NOMO-1 (cell line): ENCODE measurements at regions not wholly inside any gene's neighbourhood (a gene's known extent, or its start where the extent isn't known, plus 50 kb on each side); places are given as distances from the start of the nearest gene placed in this dataset.
A peak's percentile ranks its signal among the peaks of the same experiment; 100 is the strongest.

Experiments
- DNase-seq, 2 experiments: peaks; one replicate each; lab custom pipeline; 2025; ENCODE audit not compliant: unreplicated experiment in 2 of 2; lab: John Stamatoyannopoulos, UW

GRCh38 chr5:159420940-159421339, 90.7 kb upstream of the IL12B start:
- no peak for DNase-seq

DNA sequence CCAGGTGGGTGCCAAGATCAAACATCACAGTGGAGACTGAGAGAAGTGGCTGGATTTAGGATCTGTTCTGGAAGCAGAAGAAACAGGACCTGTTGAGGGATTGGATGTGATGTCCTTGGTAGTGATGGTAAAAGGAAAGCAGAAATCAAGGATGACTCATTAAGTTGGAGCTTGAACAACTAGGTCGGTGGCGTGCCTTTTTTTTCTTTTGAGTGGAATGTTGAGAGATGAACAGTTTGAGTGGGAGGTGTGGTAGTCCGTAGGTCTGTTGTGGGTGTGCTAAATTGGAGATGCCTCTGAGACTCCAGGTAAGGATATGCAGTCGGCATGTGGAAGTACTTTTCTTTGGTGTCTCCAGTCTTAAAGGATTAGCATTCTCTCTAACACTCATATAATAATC, 92.1 kb upstream of the IL12B start:
- no peak for DNase-seq

DNA sequence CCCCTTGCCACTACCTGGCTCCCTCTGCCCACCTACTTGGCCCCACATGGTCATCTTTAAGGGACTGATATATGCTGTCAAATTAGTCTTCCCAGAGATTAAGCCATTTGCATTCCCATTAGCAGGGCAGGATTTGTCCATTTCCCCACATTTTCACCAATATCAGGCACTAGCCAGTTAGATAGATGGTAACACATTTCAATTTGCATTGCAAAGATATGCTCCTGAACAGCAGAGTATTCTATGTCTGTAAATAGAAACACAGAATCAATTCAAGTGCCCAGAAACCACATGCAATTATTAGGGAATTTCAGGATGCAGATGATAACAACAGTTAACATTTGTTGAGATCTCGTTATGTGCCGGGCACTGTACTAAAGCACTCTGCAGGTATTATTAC, 92.6 kb upstream of the IL12B start:
- DNase-seq, result no peak

DNA sequence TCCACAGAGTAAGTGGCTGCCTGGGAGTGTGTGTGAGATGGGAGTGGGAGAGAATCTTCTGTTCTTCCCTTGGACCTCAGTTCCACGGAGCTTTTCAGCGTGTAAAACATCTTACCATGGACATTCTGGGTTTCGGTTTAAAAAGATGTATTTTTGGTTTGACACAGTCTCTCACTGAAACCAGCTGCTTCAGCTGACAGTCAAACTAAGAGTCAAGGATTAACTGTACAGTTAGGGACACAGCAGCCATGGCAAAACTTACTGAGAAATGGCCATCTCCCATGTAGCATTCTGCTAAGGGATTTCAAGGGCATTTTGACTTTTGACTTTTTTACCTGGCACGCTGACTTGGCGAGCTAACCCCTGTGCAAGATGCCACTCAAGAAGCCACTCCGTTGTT, 93.8 kb upstream of the IL12B start:
- DNase-seq, result no peak

DNA sequence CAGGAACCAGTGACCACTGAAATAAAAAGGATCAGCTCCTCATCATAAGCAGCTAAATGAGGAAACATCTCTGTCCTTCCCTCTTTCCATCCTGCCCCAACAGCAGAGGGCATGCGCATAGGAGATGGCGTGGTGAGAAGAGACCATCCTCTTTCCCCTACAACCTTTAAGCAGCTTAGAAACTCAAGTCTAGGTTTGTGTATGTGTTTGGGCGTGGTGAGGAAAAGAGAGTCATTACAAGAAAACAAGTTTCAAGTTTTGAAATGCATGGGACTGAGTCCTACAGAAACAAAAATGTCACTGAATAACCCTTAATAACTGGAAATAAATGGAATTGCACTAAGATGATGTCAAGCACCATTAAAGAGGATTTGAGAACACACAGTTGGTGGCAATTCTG, 96.4 kb upstream of the IL12B start:
- DNase-seq, result no peak

DNA sequence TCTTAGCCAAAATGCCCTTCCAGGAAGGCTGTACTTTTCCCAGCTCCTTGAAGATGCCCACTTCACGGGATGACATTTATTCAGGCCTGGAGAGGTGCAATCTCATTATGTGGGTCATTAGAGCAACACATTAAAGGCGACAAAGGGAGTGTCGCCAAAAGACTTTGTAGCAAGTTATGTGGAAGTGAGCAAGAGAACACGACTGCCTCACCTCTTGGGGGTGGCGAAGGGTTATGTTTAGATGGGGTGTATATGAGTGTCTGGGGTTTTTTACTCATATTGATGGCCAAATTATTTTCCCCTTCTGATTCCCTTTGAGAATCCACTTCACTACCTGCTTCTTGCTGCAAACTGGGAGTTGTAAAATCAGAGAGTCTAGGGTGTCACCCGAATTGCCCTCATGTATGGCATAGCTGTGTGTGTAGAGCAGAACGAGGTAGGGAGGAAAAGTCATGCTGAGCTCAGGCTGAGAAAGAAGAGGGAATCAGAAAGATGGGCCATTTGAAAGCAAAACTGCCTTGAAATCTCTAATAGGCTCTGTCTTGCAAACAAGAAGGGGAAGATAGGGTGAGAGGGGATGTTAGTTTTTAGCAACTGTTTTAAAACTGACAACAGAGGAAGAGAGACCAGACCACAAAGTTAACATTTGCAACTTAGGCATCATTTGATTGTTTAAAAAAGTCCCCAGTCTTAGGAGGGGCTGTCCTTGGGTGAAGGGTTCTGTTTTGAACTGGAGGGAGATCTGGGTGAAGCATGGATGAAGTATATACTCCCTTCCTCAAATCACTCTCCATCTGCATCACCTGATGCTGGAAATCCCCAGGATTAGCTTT, 97.1 kb upstream of the IL12B start:
- DNase-seq, result no peak

DNA sequence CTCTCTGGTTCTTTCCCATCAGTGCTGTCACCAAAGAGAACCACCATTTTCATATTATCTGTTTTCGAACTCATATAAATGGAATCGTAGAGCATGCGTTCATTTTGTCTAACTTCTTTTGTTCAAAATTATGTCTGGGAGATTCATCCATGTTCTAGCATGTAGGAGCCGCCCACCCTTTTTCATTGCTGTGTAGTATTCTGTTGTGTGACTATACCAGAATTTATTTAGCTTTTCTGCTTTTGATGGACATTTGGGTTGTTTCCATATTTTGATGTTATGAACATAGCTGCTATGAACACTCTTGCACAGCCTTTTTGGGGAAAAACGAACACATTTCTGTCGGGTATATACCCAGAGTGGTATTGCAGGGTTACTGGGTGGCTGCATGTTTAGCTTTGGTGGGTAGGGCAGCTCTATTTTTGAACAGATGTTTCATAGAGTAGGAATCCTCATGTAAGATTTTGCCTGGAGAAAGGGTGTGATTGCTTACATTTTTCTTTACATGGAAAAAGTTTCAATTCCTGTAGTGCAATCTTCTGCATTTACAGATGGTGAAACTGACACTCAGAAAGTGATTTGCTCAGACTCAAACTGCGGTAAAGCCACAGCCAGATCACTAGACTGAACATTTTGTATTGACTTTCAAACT, 100.2 kb upstream of the IL12B start:
- no peak for DNase-seq

DNA sequence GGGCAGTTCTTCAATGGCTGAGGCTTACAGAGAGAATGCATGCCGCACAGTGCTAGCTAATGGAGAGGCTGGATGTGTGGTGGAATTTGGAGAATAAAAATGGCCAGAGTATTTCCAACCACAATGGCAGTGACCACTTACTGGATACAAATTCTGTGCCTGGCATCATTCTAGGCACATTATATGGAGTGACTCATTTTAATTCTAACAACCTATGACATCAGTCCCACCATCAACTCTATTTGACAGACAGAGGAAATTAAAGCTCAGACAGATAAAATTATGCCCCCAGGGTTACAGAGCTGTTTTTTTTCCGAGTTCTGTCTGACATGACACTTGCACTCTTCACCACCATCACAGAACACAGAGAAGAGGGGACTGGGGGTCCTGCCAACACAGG, 105.6 kb upstream of the IL12B start:
- DNase-seq, result no peak

DNA sequence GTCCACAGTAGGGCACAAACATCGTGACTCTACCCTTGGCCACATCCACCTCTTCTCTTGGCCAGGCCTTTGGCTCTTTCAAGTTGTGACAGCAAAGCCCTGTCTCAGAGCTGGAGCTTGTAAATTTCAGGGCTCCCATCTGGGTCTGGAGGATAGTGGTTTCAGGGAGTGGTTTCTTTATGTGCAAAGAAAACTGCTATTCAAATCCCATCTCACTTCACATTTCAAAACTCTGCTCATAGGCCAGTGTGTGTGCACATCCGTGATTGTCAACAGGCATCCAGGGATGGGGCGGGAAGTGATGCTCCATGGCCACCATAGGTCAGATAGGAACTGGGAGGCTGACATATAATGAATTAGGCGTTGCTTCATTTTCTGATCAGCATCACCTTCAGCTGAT, 107.8 kb upstream of the IL12B start:
- no peak for DNase-seq

DNA sequence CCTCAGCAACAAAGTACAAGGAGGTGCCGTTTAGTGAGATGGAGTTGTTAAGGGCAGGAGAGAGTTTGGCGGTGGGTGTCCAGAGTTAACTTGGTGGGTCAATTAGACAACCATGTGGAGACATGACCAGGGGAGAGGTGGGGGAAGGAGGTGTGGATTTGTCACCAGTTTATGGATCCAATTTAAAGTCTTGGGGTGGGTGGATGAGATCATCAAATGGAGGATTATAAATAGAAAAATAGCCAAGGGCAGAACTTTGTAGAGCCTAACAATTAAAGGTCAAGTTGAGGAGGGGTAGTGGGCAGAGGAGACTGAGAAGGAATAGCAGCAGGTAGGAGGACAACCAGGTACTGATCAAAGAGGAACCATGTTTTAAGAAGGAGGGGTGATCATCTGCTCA, 108.7 kb upstream of the IL12B start:
- DNase-seq, result no peak

GRCh38 chr5:159440235-159440634, 109.9 kb upstream of the IL12B start:
- DNase-seq, result no peak

- DNase-seq, result no peak
Observed at GRCh38 chr5:159440968-159441367, 110.7 kb upstream of the IL12B start.

- peak in 1 of 2 experiments; percentile 5 for DNase-seq
Observed at GRCh38 chr5:159441441-159441840, 111.2 kb upstream of the IL12B start.

GRCh38 chr5:159442206-159442850, 112.0 kb upstream of the IL12B start:
- DNase-seq, result no peak

GRCh38 chr5:159444441-159445082, 114.3 kb upstream of the IL12B start:
- peak in 1 of 2 experiments; percentile 64 for DNase-seq

DNA sequence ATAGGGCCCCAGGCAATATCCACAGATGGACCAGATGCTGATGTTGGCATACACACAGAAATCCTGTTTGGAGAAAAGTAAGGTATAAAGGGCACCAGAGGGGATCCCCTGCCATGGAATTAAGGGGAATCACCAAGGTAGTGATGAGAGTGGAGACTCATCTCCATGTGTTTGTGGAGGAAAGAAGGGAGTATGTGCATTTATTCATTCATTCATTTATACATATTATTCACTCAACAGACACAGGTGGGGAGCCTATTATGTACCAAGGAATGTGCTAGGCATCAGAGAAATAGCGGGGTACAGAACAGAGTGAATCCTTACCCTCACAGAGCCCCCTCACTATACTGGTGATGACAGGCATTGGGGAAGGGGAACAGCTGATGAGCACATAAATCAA, 116.8 kb upstream of the IL12B start:
- no peak for DNase-seq

- DNase-seq, result no peak
Observed at GRCh38 chr5:159448841-159449407, 118.6 kb upstream of the IL12B start.

- DNase-seq, result no peak
Observed at GRCh38 chr5:159449925-159450324, 119.6 kb upstream of the IL12B start.

GRCh38 chr5:159450417-159450816, 120.1 kb upstream of the IL12B start:
- DNase-seq, result no peak

DNA sequence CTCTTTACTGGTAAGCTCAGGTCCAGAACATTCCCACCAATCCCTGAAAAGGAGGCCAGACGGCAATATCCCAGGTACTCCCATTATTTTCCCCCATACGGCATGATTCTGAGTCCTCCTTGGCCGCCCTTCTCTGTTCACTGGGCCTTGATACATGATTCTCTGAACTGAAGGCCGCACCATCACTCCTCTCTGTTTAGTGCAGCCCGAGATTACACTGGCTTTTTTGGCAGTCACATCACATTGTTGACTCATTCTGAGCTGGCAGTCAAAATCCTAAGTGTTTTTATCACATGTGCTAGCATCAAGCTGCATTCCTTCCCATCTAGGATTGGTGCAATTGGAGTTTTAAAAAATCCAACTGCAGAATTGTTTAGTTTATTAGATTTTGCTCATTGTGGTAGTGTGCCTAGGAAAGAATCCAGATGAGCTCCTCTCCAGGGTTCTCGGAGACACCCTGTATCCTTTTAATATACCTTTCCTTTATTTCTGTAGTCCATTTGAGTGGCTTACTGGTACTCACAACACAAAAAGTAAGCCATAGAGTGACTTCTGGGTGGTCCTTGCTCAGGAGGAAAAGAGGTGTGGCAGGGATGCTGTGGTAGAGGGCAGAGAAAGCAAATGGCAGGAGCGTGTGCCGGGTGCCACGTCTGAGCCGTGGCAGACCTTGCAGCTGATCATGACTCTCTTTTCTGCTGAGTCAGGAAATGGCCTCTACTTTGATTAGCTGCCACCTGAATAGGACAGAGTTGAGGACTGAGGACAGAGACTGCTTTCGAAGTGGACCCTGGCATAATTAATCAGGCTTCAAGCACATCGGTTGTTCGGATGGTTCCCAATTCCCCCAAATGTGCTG, 121.1 kb upstream of the IL12B start:
- no peak for DNase-seq
